Stimulated activated naive CD4-positive, alpha-beta T cell treated with Interleukin-2 at 50 U/mL for 16 hours (primary cell): ENCODE measurements at regions not wholly inside any gene's neighbourhood (a gene's known extent, or its start where the extent isn't known, plus 50 kb on each side); places are given as distances from the start of the nearest gene placed in this dataset.

Experiments
- DNase-seq: peaks from one replicate; lab custom pipeline; 2025; lab: John Stamatoyannopoulos, UW

DNA sequence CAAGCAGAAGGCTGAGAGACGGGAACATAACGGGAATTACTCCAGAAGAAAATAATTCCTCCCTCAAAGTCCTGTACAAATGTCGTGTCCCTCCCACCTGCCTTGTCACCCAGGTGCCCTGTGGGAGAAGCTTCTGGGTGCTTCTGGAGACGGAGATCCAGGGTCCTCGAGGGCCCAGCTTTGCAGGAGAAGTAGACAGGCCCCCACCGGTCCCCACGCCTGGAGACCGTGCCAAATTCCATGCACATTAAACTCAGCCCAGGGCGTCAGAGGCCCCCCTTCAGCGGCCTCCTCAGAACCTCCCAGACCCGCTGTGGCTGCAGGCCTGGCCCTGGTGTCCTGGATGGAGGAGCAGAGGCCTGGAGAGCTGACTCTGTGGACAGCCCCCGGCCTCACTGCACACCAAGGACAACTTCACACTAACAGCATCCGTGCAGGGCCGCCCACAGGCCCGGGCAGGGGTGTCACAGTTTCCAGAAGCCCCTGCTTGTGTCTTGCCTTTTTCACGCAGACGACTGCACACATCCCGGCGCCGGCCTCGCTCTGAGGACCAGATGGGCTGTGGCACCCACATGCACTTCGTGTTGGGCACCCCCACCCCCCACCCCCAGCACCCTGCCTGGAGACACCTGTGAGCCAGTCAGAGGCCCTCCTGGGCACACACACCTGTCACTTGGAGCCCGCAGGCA, 734.3 kb downstream of the BRD1 start:
- no peak for DNase-seq

DNA sequence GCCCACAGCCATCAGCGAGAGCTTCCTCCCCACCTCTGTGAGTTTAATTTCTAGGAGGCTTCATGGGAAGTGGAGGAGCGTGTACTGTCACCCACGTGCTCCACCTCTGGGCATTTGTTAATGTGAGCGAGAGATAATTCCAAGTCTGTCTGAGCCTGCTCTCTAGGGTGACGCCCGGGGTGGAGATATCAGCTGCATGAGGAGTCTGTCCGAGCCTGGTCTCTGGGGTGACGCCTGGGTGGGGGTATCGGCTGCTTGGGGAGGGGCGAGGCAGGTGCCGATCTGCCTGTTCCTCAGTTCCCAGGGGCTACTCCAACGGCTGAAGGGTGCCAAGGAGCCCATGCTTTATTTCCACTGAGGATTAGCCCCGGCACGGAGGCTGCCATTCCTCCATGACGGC, 735.0 kb downstream of the BRD1 start:
- DNase-seq: no peak

DNA sequence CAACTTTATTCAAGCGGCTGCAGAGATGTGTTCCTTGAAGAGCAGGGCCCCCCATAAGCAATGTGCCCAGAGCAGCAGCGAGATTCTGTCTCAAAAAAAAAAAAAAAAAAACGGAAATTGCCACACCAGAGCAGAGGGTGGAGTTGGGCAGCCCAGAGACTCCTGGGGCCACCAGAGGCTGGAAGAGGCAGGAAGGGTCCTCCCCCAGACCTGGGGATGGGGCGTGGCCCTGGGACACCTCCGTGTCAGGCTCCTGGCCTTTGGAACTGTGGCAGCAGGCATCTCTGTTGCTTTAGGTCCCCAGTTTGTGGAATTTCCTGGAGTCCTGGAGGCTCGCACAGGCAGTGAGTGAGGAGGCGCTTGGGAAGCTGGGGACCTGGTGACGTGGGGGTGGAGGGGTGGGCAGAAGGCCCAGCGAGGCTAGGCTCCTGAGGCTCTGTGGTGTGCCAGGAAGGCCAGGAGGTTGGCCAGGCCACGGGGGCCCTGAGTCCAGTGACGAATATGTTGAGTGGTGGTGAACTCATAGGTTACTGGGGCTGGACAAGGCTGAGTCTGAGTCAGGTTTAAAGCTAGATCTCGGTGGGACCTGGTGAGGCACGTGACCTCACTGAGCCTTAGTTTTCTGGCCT, 735.6 kb downstream of the BRD1 start:
- no peak for DNase-seq

DNA sequence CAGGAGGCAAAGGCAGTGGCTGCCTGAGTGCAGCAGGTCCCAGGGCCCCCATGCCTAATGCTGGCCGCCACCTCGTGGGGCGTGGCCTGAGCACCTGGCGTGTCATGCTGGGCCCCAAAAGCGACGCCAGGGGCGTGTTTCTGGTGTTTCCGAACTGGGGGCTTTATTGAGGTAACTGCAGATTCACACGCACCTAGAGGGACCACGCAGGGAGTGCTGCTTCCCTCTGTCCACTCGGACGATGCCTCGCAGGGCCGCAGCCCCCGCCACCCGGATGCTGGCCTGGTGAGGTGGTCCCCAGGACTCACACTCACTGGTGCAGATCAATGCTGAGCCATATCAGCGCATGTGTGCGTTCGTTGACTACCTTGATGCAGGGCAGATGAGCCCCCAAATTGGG, 736.2 kb downstream of the BRD1 start:
- DNase-seq: no peak

DNA sequence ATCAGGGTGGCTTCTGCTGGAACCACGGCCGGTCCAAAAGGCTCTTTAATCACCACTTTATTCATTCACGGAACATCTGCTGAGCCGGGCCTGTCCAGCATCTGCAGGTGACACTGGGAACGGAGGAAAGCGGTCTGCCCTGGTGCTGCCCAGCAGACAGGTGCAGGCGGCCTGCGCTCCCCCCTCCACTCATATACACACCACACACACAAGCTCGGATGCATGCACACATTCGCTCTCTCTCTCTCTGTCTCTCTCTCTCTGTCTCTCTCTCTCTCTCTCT, 736.9 kb downstream of the BRD1 start:
- no peak for DNase-seq

DNA sequence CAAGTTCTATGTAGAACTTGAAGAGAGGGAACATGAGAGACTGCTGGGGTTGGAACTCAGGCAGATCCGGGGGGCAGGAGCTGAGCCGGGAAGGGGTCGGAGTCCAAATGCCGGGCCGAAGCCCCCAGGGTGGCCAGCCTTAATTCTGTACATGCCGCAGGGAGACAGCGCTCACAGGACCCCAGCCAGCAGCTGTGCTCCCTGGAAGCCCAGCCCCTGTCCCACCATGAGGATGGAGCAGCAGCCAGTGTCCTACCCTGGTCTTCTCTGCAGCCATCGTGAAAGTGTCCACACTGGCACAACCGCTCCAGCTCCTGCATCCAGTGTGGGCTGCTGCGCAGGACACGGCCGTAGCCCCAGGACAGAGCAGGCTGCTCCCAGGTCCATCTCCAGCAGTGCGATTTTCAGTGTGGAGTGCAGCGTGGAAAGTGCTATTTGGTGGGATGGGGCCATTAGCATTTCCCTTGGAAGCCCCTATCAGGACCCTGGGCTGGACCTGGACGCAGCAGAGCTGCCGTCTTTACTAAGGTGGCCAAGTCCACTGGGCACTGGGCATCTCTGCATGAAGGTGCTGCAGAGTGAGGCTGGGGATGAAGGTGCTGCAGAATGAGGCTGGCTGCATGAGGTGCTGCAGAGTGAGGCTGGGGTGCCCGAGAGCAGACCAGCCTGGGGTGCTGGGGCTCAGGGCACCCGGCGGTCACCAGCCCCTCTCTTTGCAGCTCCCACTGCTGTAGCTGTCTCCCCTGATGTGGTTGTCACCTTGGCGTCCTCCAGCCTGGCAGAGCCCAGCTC, 737.4 kb downstream of the BRD1 start:
- DNase-seq: no peak

DNA sequence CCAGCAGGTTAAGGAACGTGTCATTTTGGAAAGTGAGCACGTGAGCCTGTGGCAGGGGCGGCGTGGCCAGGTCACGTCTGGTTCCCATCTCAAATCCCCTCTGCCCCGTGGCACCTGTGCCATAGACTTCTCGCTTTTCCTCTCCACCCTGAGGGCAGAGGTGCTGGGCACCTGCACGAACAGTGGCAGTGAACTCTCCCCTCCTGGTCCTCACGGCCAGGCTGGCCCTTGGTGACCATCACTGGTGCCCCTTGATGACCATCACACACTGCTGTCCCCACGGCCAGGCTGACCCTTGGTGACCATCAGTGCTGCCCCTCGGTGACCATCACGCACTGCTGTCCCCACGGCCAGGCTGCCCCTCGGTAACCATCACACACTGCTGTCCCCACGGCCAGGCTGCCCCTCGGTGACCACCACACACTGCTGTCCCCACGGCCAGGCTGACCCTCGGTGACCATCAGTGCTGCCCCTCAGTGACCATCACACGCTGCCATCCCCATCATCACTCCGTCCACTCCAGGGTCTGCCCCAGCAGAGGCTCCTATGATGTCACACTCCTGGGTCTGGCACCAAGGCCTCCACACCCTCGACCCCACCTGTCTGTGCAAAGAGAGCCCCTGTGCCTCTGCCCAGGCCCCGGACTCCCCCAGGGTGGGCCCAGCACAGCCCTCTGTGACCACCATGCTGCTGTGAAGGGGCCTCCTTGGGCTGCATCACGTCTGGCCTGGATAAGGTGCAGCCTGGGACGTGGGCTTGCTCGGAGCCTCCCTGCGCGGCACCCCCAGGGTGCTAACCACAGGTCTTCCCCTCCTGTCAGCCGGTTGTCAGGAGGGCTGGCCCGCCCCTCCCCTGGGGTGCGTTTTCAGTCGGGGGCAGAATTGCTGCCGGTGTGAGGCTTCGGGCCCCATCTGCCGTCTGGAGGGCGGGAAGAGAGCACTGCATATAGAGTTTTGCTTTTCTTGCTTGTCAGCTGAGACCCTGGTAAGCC, 738.6 kb downstream of the BRD1 start:
- DNase-seq: no peak

DNA sequence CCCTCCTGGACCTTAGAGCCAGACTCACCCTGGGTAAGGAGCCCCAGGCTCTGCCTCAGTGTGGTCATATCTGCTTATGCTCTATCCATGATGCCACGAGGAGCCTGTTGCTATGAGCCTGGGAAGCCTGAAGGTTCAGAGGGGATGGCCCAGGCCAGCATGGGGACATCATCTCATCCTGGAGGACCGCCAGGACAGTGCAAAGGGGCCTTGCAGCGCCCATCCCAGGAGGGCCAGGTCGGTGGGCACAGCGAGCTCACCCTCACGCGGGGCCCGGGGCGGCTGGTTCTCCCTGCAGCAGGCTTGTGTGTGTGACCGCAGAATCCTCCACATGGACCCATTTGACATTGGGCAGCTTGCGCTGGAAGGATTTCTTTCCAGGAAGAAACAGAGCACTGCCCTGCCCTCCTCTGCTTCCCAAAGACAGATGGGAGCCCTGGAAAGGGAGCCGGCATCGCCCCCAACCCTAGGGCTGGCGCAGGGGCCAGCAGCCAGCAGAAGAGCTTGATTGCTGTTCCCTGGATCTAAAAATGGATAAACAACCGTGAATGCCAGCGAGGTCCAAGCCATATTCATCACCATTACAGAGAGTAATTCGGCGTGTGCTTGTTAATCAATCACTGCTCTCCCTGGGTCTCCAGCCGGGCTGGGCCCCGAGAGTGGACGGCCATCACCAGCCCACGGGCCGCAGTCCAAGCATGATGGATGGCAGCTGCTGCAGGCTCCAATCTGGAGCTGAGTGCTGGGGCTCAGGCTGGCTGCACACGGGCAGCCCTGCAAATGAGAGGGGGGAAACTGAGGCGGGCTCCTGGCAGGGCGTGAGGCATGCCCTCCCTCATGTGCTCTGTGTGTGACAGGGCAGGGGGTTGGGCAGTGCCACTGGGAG, 739.7 kb downstream of the BRD1 start:
- DNase-seq: no peak

DNA sequence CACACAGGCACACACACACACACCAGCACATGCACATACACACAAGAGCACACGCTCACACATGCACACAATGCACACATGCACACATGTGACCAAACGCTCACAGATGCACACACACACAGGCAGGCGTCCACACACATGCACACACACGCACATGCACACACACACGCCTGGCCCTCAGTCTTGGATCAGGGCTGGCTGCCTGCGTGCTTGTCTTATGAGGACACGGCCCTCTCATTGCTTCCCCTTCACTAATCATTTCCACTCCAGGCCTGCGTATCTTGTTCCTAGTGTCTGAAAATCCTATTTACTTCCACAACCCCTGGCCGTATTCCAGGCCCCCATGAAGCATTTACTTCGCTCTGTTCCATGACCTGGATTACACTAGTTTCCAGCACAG, 740.5 kb downstream of the BRD1 start:
- DNase-seq: no peak

DNA sequence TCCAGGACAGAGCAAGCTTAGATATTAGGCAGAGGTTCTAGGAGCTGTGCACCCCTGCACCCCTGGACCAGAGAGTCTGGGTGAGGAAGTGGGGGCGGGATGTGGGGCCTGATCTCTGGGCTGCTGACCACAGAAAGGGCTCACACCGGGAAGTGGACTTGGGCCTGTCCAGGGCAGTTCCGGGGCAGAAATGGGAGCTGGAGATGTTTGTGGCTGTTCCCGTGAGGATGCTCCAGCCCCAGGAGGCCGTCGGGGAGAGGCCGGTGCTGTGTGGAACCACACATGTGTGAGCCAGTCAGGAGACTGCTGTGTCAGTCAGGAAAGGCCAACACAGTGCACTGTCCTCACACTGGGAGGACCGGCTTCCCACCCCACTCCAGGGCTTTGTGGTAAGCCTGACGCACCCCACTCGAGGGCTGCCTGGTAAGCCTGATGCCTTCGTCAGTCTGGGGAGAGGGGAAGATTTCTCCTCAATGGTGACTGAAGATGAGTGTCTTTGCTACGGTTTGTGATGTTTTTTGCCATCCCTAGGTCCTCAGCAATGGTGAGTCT, 741.0 kb downstream of the BRD1 start:
- DNase-seq: no peak

DNA sequence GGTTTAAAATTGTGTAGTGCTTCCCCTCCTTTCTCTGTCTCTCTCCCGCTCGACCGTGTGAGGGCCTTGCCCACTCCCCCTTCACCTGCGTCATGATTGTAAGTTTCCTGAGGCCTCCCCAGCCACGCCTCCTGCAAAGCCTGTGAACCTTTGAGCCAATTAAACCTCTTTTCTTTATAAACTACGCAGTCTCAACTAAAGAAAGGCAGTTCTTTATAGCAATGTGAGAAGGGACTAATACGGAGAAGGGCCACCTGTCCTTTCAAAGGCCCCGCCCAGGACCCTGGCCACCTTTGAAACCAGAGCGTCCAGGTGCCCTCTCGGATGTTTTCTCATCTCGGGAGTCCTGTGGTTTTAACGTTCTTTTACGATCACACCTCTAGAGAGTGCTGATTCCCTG, 741.5 kb downstream of the BRD1 start:
- DNase-seq: no peak

DNA sequence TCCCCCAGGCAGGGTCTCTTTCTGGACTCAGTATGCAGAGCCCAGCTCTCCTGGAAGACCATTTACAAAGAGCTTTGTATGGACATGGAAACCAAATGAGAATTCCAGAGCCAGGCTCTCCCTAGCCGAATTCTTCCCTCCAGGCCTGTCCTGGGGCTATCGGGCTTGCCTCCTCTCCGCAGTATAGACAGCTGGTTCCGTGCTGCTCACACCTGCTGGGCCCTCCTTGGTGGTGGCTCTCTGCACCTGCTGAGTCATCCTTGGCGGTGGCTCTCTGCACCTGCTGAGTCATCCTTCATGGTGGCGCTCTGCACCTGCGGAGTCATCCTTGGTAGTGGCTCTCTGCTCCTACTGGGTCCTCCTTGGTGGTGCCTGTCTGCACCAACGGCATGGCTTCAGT, 743.5 kb downstream of the BRD1 start:
- no peak for DNase-seq

DNA sequence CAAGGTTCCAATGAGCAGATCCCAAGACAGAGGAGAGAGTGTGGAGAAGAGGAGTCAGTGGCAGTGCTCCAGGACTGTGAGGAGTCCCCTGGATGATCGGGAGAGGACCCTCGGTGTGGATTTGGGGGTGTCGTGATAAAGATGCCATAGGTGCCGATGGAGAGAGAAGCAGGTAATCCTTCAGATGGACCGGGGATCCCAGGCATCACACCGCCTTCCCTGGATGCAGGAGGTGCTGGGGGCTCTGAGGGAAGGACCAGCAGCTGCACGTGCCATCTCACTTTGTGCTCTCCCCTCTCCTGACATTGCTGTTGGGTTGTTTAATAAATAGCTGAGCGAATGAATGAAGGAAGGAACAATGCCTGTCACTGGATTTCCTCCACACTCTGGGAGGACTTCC, 744.1 kb downstream of the BRD1 start:
- DNase-seq: no peak

DNA sequence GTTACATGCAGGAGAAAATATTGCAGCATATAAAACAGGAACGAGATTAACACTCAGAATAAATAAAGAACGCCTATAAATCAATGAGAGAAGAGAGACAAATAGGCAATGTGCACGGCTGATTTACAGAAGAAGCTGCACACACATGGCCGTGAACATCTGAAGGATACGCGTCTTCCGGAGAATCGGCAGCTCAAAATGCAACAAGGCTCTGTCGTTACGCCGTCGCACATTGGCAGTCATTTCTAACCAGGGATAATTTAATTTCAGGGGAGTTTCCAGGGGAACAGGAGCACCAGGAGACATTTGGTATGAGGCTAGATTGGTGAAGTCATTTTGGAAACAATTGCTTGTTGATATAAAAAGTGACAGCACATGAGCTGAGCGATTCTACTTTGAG, 745.2 kb downstream of the BRD1 start:
- DNase-seq: no peak

DNA sequence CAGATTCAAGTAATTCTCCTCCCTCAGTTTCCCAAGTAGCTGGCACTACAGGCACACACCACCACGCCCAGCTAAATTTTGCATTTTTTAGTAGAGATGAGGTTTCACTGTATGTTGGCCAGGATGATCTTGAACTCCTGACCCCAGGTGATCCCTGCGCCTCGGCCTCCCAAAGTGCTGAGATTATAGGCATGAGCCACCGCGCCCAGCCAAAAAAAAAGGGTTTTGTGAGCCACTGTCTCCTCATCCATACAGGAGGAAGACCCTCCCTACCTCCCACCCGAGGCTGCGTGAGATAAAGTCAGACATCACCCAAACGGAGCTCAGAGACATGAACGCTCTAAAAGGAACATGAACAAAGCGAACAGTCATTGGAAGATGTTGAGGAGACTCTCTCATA, 745.7 kb downstream of the BRD1 start:
- DNase-seq: no peak

DNA sequence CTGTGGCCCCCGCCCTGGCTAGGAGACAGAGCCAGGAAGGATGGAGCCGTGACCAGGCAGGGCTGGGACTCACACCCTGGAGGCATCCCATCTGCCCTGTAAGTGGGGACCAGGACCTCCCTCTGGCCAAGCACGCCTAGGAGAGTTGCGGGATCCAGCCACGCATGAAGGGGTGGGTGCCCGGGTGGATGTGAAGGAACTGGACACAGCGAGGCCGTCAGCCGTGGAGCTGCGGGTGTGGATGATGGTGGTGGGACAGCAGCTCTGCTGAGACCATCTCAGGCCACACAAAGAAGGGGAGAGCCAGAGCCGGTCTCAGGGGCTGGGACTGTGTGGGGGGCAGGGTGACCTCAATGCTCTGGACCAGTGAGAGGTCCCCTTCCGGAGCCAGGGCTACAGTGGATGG, 746.4 kb downstream of the BRD1 start:
- no peak for DNase-seq

DNA sequence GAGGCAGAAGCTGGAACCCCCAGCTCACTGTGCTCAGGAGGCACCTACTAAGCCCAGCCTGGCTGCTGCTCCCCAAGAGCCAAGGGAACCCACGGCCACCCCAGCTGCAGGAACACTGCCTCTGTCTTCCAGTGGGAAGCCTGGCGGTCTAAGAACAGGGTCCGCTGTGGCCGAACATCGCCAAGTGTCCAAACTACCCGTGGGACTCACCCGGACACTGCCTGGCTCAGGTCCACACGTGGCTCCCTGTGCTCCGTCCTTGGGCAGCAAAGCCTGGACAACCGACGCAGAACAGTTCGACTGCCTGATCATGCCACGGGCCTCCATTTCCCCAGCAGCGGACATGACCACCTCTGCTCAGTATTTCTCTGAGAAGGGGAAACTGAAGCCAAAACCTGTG, 747.0 kb downstream of the BRD1 start:
- no peak for DNase-seq

DNA sequence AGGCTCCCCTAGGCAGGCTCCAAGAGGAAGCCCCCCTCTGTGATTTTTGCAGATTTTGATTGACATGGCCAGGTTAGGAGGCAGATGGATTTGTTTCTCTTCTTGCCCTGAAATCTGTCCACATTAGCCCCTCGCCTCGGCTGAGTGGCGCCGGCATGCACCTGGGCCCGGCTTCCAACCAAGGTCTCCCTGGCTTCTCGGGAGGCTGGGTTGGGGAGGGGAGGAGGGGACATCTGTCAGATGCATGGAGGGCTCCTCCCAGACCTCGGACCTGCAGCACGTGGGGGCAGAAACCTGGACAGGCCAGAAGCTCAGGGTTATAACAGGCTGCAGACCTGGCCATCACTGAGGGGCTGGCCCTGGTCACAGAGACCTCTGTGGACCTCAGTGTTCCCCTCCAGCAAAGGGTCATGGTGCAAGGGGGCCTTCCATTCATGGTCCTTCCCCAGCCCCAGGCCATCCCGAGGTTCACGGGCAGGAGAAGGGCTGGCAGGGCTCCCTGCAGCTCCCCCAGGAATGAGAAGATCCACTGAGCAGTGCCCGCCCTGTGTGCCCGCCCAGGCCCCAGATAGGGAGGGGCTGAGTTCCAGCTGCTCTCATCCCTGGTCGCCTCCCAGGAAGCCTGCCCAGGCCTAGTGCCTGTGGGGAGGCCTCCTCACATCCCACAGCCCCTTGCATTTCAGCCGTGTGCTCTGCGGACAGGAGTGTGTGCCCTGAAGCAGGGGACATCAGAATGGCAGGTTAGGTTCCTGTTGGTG, 747.8 kb downstream of the BRD1 start:
- no peak for DNase-seq

DNA sequence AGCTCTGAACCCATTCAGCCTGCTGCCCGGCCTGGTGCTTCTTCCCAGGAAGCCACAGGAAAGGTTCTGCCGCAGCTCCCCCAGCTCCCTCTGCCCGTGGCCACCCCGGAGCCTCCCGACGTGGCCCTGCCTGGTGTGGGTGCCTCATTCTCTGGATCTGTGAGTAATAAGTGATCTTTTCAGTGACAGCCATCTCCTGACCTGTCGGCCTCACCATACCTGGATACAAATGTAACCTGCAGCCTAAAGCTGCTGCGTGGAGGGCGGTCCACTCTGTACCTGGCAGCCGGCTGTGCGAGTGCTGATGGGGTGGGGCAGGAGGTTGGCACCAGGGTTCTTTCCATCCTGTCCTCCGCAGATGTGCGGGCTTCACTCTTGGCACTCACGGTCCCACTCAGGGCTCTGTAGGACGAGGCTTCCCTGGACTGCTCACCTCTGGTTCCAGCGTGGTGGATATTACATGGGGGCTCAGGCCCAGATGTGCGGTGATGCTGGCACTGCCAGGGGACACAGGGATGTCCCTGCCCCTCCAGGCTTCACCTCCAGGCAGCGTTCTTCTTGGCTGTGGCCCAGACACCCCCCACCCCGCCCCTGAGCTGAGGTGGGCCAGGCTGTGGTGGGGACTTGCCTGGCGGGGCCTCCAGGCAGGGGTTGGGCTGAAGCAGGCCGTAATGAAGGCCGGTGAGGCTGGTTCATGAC, 748.5 kb downstream of the BRD1 start:
- DNase-seq: no peak
